Prostate gland (tissue), 2 donors: ENCODE measurements at regions not wholly inside any gene's neighbourhood (a gene's known extent, or its start where the extent isn't known, plus 50 kb on each side); places are given as distances from the start of the nearest gene placed in this dataset.

Source experiments
- DNase-seq: peaks from one replicate; pipeline ENCODE4 v3.0.0-alpha.2; 2019; ENCODE audit warnings: low spot score
- H3K27ac ChIP-seq, 2 donors: fragments of 200-600 bp; sonication (generic); 2 replicates each; pipeline ENCODE4 v1.5.1; 2017 to 2019
- H3K27me3 ChIP-seq: fragments of 200-600 bp; sonication (generic); replicated peaks from 2 replicates; pipeline ENCODE4 v1.5.1; 2019; ENCODE audit not compliant: insufficient read depth
- H3K36me3 ChIP-seq, 2 donors: fragments of 200-600 bp; sonication (generic); 1 replicate in 1 of 2; 2 replicates in 1 of 2; pipeline versions ENCODE4 v1.5.1 to v1.8.1; 2017 to 2019
- H3K4me1 ChIP-seq: fragments of 200-600 bp; sonication (generic); replicated peaks from 2 replicates; pipeline ENCODE4 v1.5.1; 2019
- H3K4me3 ChIP-seq, 2 donors: fragments of 200-600 bp; sonication (generic); 2 replicates each; pipeline ENCODE4 v1.5.1; 2017 to 2019
- H3K9me3 ChIP-seq: fragments of 200-600 bp; sonication (generic); 2 replicates; pipeline ENCODE4 v1.5.1; 2017
- POLR2A ChIP-seq: fragments of 450-650 bp; IDR thresholded peaks from one replicate; pipeline ENCODE4 v1.6.1; 2016; ENCODE audit warnings: antibody characterized with exemption, mild to moderate bottlenecking
- POLR2AphosphoS5 ChIP-seq: sonication (generic); formaldehyde crosslinking; IDR thresholded peaks from one replicate; pipeline ENCODE4 v1.6.1; 2017; ENCODE audit warnings: antibody characterized with exemption
- WGBS: methylation state at CpG from one replicate; pipeline ENCODE4 v1.1.5; 2018; 5-methylcytosine and 5-hydroxymethylcytosine counted together
- intact Hi-C: fragments of 100-400 bp; cut with DNase I; formaldehyde crosslinking; loops from one replicate; pipeline ENCODE4 v1.14.2; 2022
- TF ChIP-seq, protein P1 (sequence below), 4 experiments: fragments of 200-600 bp in 2 of 4; fragments of 450-650 bp in 2 of 4; sonication (generic) in 2 of 4; IDR thresholded peaks; 1 replicate in 3 of 4; 2 replicates in 1 of 4; pipeline ENCODE4 v1.5.1; 2016 to 2019; ENCODE audit warnings: antibody characterized with exemption in 4 of 4, mild to moderate bottlenecking in 2 of 4, moderate library complexity in 2 of 4

DNA sequence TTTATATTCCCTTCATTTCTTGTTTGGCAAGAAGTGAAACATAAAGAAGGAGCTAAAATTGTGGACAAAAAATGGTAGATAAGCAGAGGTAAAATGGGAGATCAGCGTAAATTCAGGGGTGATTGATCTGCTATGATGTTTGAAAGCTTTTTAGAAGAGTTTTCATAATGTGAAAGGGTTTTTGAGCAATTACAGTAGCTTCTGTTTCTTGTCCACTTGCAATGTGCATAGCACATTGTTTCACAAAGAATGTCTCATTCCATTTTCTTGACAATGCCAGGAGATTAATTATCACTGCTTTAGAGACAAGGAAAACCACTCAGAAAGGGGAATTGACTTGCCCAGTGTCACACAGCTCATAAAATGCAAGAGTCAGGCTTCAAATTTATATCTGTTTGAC lies 65.9 kb upstream of the PLPPR4 start:
- Histone ChIP-seq H3K27ac (no peak overlapping the region), H3K9me3 (no peaks in the 10 kb centered on the region), H3K27me3 (no peaks in the 10 kb centered on the region), H3K36me3 (no peaks in the 10 kb centered on the region), H3K4me3 (no peak overlapping the region), H3K4me1 (no peaks in the 10 kb centered on the region)
- intact Hi-C loops, result no loop called here
- WGBS, result 59% methylated on average over 1 of the region's 1 CpG
- DNase-seq, result no peak
- TF ChIP-seq, protein P1, sequence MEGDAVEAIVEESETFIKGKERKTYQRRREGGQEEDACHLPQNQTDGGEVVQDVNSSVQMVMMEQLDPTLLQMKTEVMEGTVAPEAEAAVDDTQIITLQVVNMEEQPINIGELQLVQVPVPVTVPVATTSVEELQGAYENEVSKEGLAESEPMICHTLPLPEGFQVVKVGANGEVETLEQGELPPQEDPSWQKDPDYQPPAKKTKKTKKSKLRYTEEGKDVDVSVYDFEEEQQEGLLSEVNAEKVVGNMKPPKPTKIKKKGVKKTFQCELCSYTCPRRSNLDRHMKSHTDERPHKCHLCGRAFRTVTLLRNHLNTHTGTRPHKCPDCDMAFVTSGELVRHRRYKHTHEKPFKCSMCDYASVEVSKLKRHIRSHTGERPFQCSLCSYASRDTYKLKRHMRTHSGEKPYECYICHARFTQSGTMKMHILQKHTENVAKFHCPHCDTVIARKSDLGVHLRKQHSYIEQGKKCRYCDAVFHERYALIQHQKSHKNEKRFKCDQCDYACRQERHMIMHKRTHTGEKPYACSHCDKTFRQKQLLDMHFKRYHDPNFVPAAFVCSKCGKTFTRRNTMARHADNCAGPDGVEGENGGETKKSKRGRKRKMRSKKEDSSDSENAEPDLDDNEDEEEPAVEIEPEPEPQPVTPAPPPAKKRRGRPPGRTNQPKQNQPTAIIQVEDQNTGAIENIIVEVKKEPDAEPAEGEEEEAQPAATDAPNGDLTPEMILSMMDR (IDR thresholded peaks at IDR 0.05), result no peak
- TF ChIP-seq POLR2AphosphoS5, result no peak
- no peak for TF ChIP-seq POLR2A

DNA sequence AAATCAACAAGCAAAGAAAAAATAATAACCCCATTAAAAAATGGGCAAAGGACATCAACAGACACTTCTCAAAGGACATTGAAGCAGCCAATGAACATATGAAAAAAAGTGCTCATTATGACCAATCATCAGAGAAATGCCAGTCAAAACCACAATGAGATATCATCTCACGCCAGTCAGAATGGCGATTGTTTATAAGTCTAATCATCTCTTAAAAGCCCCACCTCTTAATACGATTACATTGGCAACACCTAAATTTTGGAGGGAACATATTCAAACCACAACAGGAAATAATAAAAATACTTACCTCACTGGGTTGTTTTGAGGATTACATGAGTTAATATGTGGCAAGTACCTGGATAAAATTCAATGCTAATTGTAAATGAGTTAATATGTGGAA lies 57.1 kb upstream of the PLPPR4 start:
- Histone ChIP-seq H3K27ac (no peak overlapping the region), H3K4me3 (no peak overlapping the region), H3K4me1 (no peaks in the 10 kb centered on the region), H3K9me3 (no peaks in the 10 kb centered on the region), H3K36me3 (no peaks in the 10 kb centered on the region), H3K27me3 (no peaks in the 10 kb centered on the region)
- TF ChIP-seq POLR2AphosphoS5 (no peak), POLR2A (no peak)
- TF ChIP-seq, protein P1 (IDR thresholded peaks at IDR 0.05), result no peak
- intact Hi-C loops, result no loop called here
- 53% methylated on average over 3 of the region's 3 CpGs for whole genome bisulfite sequencing
- DNase-seq, result no peak
